T-cell (primary cell): ENCODE measurements at regions not wholly inside any gene's neighbourhood (a gene's known extent, or its start where the extent isn't known, plus 50 kb on each side); places are given as distances from the start of the nearest gene placed in this dataset.

Experiments
- ATAC-seq, 4 experiments: fragments of 200-7000 bp in 3 of 4; fragments of 150-1000 bp in 1 of 4; cut with Tn5 transposase; replicated peaks in 1 of 4; 1 replicate in 3 of 4; 2 replicates in 1 of 4; pipeline ENCODE4 v1.10.0; 2021; ENCODE audit warnings: moderate library complexity in 3 of 4, mild to moderate bottlenecking in 2 of 4, moderate number of reproducible peaks in 1 of 4
- CTCF ChIA-PET, 2 donors: fragments of 300-600 bp; sonication (Branson Sonifier 250); formaldehyde crosslinking; loops; one replicate each; lab custom pipeline; 2022; ENCODE audit warnings: antibody characterized with exemption in 2 of 2; lab: Charles Lee
- POLR2A ChIA-PET, 2 donors: fragments of 300-600 bp; sonication (Branson Sonifier 250); formaldehyde crosslinking; loops; one replicate each; lab custom pipeline; 2022; ENCODE audit warnings: antibody characterized with exemption in 2 of 2; lab: Charles Lee
- DNase-seq, 35 experiments: peaks; one replicate each; pipeline versions ENCODE4 v3.0.0 to v3.0.0-alpha.2; 2013 to 2023
- H3K27ac ChIP-seq: one replicate; pipeline ENCODE4 v1.5.1; 2013; ENCODE audit warnings: low read length
- H3K27me3 ChIP-seq, 2 experiments: replicated peaks in 1 of 2; 1 replicate in 1 of 2; 2 replicates in 1 of 2; pipeline versions ENCODE4 v1.6.1 to v1.7.0; 2013; ENCODE audit warnings: low read length in 1 of 2, mixed read lengths in 1 of 2; ENCODE audit not compliant: control insufficient read depth in 2 of 2, insufficient read depth in 2 of 2; ENCODE audit errors: extremely low read depth in 1 of 2
- H3K36me3 ChIP-seq, 2 donors: 1 replicate in 1 of 2; 2 replicates in 1 of 2; pipeline versions ENCODE4 v1.6.1 to v1.7.0; 2013; ENCODE audit warnings: low read length in 1 of 2; ENCODE audit not compliant: control insufficient read depth in 2 of 2, insufficient read depth in 1 of 2; ENCODE audit errors: extremely low read depth in 1 of 2
- H3K4me1 ChIP-seq, 2 experiments: 1 replicate in 1 of 2; 2 replicates in 1 of 2; pipeline versions ENCODE4 v1.6.1 to v1.7.0; 2013; ENCODE audit warnings: low read length in 2 of 2, mixed read lengths in 1 of 2; ENCODE audit not compliant: insufficient read depth in 2 of 2, control insufficient read depth in 1 of 2; ENCODE audit errors: extremely low read depth in 1 of 2
- H3K4me3 ChIP-seq, 2 donors: 1 replicate in 1 of 2; 2 replicates in 1 of 2; pipeline versions ENCODE4 v1.5.1 to v1.7.0; 2013; ENCODE audit warnings: mild to moderate bottlenecking in 2 of 2, low read length in 1 of 2, moderate library complexity in 1 of 2; ENCODE audit not compliant: control insufficient read depth in 1 of 2; ENCODE audit errors: extremely low read depth in 1 of 2
- H3K9me3 ChIP-seq: 2 replicates; pipeline ENCODE4 v1.7.0; 2013
- H3K27ac Mint-ChIP-seq, 2 donors: one replicate each; pipeline ENCODE4 v1.8.0; 2020 to 2021; ENCODE audit warnings: mild to moderate bottlenecking in 2 of 2, mixed read lengths in 2 of 2
- H3K27me3 Mint-ChIP-seq, 2 donors: one replicate each; pipeline ENCODE4 v1.8.0; 2021 to 2022; ENCODE audit warnings: mixed read lengths in 2 of 2
- H3K36me3 Mint-ChIP-seq: one replicate; pipeline ENCODE4 v1.8.0; 2021; ENCODE audit warnings: mixed read lengths
- H3K4me1 Mint-ChIP-seq, 3 donors: one replicate each; pipeline ENCODE4 v1.8.0; 2020 to 2022; ENCODE audit warnings: mixed read lengths in 3 of 3, mild to moderate bottlenecking in 1 of 3
- H3K4me3 Mint-ChIP-seq, 3 donors: one replicate each; pipeline ENCODE4 v1.8.0; 2020 to 2022; ENCODE audit warnings: mild to moderate bottlenecking in 3 of 3, mixed read lengths in 3 of 3, moderate library complexity in 3 of 3
- H3K9me3 Mint-ChIP-seq, 3 donors: one replicate each; pipeline ENCODE4 v1.8.0; 2020 to 2022; ENCODE audit warnings: mixed read lengths in 3 of 3
- WGBS: methylation state at CpG from one replicate; pipeline ENCODE4 v1.1.5; 2013; ENCODE audit warnings: missing lambda C conversion rate; ENCODE audit not compliant: insufficient coverage; 5-methylcytosine and 5-hydroxymethylcytosine counted together

GRCh38 chr4:30429813-30430761, 290.1 kb upstream of the PCDH7 start:
- Histone ChIP-seq H3K27ac (no peak overlapping the region), H3K4me3 (no peak overlapping the region), H3K9me3 (peaks cover 7% of the 10 kb centered on the region), H3K36me3 (no peaks in the 10 kb centered on the region), H3K27me3 (no peaks in the 10 kb centered on the region), H3K4me1 (no peaks in the 10 kb centered on the region)
- Mint-ChIP-seq H3K27me3 (no peaks in the 10 kb centered on the region), H3K4me3 (no peak overlapping the region), H3K4me1 (no peaks in the 10 kb centered on the region), H3K9me3 (peaks cover 14 to 28% (median 16%) of the 10 kb centered on the region in 3 donors), H3K36me3 (no peaks in the 10 kb centered on the region), H3K27ac (no peak overlapping the region)
- 0% methylated on average over 1 of the region's 6 CpGs for WGBS
- ATAC-seq (no peak), DNase-seq (no peak)
- ChIA-PET CTCF (no interaction called here), POLR2A (no interaction called here)

- no CpG with 5 or more reads among the region's 2 CpGs for WGBS
- H3K36me3 Mint-ChIP-seq = no peaks in the 10 kb centered on the region
These were observed 285.5 kb upstream of the PCDH7 start for GRCh38 chr4:30434656-30435055.

GRCh38 chr4:30436394-30436793, 283.8 kb upstream of the PCDH7 start:
- no peaks in the 10 kb centered on the region for H3K36me3 ChIP-seq
- CTCF ChIA-PET = no interaction called here

More at GRCh38 chr4:30434656-30435055, 285.5 kb upstream of the PCDH7 start:
- Mint-ChIP-seq H3K4me3 (no peak overlapping the region), H3K27ac (no peak overlapping the region), H3K4me1 (no peaks in the 10 kb centered on the region), H3K27me3 (no peaks in the 10 kb centered on the region), H3K9me3 (peaks cover 8 to 25% (median 15%) of the 10 kb centered on the region in 3 donors)
- POLR2A ChIA-PET = no interaction called here
- H3K27ac ChIP-seq = no peak overlapping the region
- H3K27me3 ChIP-seq = no peaks in the 10 kb centered on the region
- no peak for DNase-seq
- CTCF ChIA-PET = no interaction called here
- no peaks in the 10 kb centered on the region for H3K4me1 ChIP-seq
- no peak overlapping the region for H3K4me3 ChIP-seq
- no peak for ATAC-seq
- no peaks in the 10 kb centered on the region for H3K36me3 ChIP-seq
- H3K9me3 ChIP-seq = peaks cover 11% of the 10 kb centered on the region

GRCh38 chr4:30437316-30437715, 282.9 kb upstream of the PCDH7 start:
- Histone ChIP-seq H3K27me3 (no peaks in the 10 kb centered on the region), H3K36me3 (no peaks in the 10 kb centered on the region), H3K9me3 (peaks cover 8% of the 10 kb centered on the region), H3K4me3 (no peak overlapping the region), H3K4me1 (no peaks in the 10 kb centered on the region), H3K27ac (no peak overlapping the region)
- no CpG with 5 or more reads among the region's 3 CpGs for WGBS
- H3K4me3 Mint-ChIP-seq = no peak overlapping the region
- H3K36me3 Mint-ChIP-seq = no peaks in the 10 kb centered on the region
- ChIA-PET CTCF (no interaction called here), POLR2A (interaction anchor here in 1 of 2 donors (0.7 kb wide), 1 partner anchor 105 kb away, joined by 3 read pairs; no protein-coding TSS in a partner anchor)
- peaks cover 3 to 16% (median 6%) of the 10 kb centered on the region in 3 donors for H3K9me3 Mint-ChIP-seq
- H3K27ac Mint-ChIP-seq = no peak overlapping the region
- DNase-seq (no peak), ATAC-seq (no peak)
- no peaks in the 10 kb centered on the region for H3K4me1 Mint-ChIP-seq
- H3K27me3 Mint-ChIP-seq = no peaks in the 10 kb centered on the region

More at GRCh38 chr4:30436394-30436793, 283.8 kb upstream of the PCDH7 start:
- POLR2A ChIA-PET = no interaction called here
- H3K36me3 Mint-ChIP-seq = no peaks in the 10 kb centered on the region
- WGBS = no CpG with 5 or more reads among the region's 1 CpG
- peaks cover 3 to 18% (median 6%) of the 10 kb centered on the region in 3 donors for H3K9me3 Mint-ChIP-seq
- H3K4me1 Mint-ChIP-seq = no peaks in the 10 kb centered on the region
- no peaks in the 10 kb centered on the region for H3K4me1 ChIP-seq
- H3K27ac ChIP-seq = no peak overlapping the region
- no peak for DNase-seq
- H3K27ac Mint-ChIP-seq = no peak overlapping the region
- H3K4me3 ChIP-seq = no peak overlapping the region
- H3K4me3 Mint-ChIP-seq = no peak overlapping the region
- H3K27me3 Mint-ChIP-seq = no peaks in the 10 kb centered on the region
- peaks cover 11% of the 10 kb centered on the region for H3K9me3 ChIP-seq
- H3K27me3 ChIP-seq = no peaks in the 10 kb centered on the region
- ATAC-seq = no peak

- peaks cover 0 to 12% (median 7%) of the 10 kb centered on the region in 3 donors for H3K9me3 Mint-ChIP-seq
- no peaks in the 10 kb centered on the region for H3K27me3 Mint-ChIP-seq
- WGBS = 42% methylated on average over 2 of the region's 2 CpGs
- Histone ChIP-seq H3K9me3 (peaks cover 2% of the 10 kb centered on the region), H3K27ac (no peak overlapping the region), H3K4me3 (no peak overlapping the region), H3K36me3 (no peaks in the 10 kb centered on the region), H3K4me1 (no peaks in the 10 kb centered on the region), H3K27me3 (no peaks in the 10 kb centered on the region)
- CTCF ChIA-PET = no interaction called here
- ATAC-seq = no peak
- H3K4me1 Mint-ChIP-seq = no peaks in the 10 kb centered on the region
- no peak overlapping the region for H3K27ac Mint-ChIP-seq
- no peaks in the 10 kb centered on the region for H3K36me3 Mint-ChIP-seq
- POLR2A ChIA-PET = no interaction called here
- DNase-seq = no peak
- no peak overlapping the region for H3K4me3 Mint-ChIP-seq
These were observed 276.9 kb upstream of the PCDH7 start for GRCh38 chr4:30443289-30443688.

- H3K4me1 ChIP-seq = no peaks in the 10 kb centered on the region
- no peaks in the 10 kb centered on the region for H3K27me3 ChIP-seq
- Mint-ChIP-seq H3K9me3 (peaks cover 7 to 26% (median 11%) of the 10 kb centered on the region in 3 donors), H3K27ac (no peak overlapping the region), H3K4me3 (no peak overlapping the region), H3K27me3 (no peaks in the 10 kb centered on the region), H3K36me3 (no peaks in the 10 kb centered on the region), H3K4me1 (no peaks in the 10 kb centered on the region)
- ATAC-seq (no peak), DNase-seq (no peak)
- no peak overlapping the region for H3K27ac ChIP-seq
- H3K4me3 ChIP-seq = no peak overlapping the region
- ChIA-PET CTCF (no interaction called here), POLR2A (no interaction called here)
- no peaks in the 10 kb centered on the region for H3K36me3 ChIP-seq
- peaks cover 2% of the 10 kb centered on the region for H3K9me3 ChIP-seq
These were observed 269.7 kb upstream of the PCDH7 start for GRCh38 chr4:30450474-30450873.
